SK-N-MC (cell line): ENCODE measurements at regions not wholly inside any gene's neighbourhood (a gene's known extent, or its start where the extent isn't known, plus 50 kb on each side); places are given as distances from the start of the nearest gene placed in this dataset.
"Not testable (repeated sequence)": the region's sequence is repeated elsewhere in the genome, so short reads cannot be mapped to it uniquely, and the experiment has no call there.

ENCODE experiments used
- DNase-seq: peaks from one replicate; pipeline ENCODE4 v3.0.0-alpha.2; 2011; ENCODE audit warnings: low read depth, low spot score
- H3K27ac ChIP-seq: fragments of 200-600 bp; sonication (generic); 2 replicates; pipeline ENCODE4 v1.5.1; 2016; ENCODE audit warnings: mixed run types
- H3K36me3 ChIP-seq: fragments of 200-600 bp; sonication (generic); 2 replicates; pipeline ENCODE4 v1.6.1; 2017; ENCODE audit warnings: antibody characterized with exemption, low read length, mixed read lengths; ENCODE audit not compliant: insufficient read depth
- H3K4me3 ChIP-seq: fragments of 200-600 bp; sonication (generic); 2 replicates; pipeline ENCODE4 v1.5.1; 2016
- H3K9ac ChIP-seq: fragments of 200-600 bp; sonication (generic); 2 replicates; pipeline ENCODE4 v1.8.0; 2017; ENCODE audit warnings: mixed run types, mixed read lengths; ENCODE audit not compliant: insufficient read length
- H3K9me3 ChIP-seq: fragments of 200-600 bp; sonication (generic); 2 replicates; pipeline ENCODE4 v1.6.1; 2017; ENCODE audit warnings: low read depth, mild to moderate bottlenecking, antibody characterized with exemption, low read length, moderate library complexity, mixed read lengths
- EZH2 ChIP-seq: fragments of 200-600 bp; sonication (generic); IDR thresholded peaks from one replicate; pipeline ENCODE4 v1.6.1; 2017; ENCODE audit warnings: antibody characterized with exemption
- FOXP2 ChIP-seq: optimal IDR thresholded peaks from 2 replicates; pipeline ENCODE3; 2011; ENCODE audit warnings: mild to moderate bottlenecking, moderate library complexity; ENCODE audit not compliant: insufficient read depth; ENCODE audit errors: extremely low read length, control extremely low read depth
- POLR2AphosphoS5 ChIP-seq: IDR thresholded peaks from 2 replicates; pipeline ENCODE4 v1.6.1; 2012; ENCODE audit warnings: mild to moderate bottlenecking, low read depth, low read length, borderline replicate concordance

DNA sequence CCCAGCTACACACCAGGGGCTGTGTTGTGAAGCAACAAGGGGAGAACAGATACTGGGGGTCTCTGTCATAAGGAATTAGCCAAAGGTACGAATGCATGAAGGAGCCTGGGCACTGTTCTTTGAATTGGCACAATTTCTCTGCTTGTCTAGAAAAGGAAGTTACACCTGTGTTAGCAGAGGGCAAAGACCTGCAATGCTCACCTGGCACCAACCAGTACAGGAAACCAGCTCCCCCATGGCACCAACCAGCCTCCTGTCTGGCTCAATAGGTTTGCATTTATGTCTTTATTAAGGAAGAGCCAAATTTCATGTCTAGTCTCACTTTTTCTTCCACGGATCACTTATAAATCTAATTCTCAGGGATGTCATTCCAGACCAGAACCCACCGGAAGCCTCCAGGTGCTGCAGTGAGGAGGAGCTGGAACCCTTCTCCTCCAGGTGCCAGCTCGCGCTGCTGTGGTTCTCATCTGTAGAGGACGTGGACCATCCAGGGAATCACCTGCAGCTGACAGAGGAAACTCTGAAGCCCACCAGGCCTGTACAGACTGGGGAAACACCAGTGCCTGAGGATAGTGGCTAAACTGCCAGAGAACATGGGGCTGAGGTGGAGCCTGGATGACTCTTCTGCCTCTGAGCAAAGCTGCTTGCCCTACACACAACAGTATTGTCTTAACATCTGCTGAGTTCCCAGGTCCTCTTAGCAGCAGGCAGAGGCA lies 113.4 kb upstream of the TRIM2 start:
- no peak for TF ChIP-seq FOXP2
- TF ChIP-seq POLR2AphosphoS5, result no peak
- no peak for TF ChIP-seq EZH2
- H3K9ac ChIP-seq, result no peak overlapping the region
- H3K27ac ChIP-seq, result no peak overlapping the region
- no peaks in the 10 kb centered on the region for H3K9me3 ChIP-seq
- H3K4me3 ChIP-seq, result no peak overlapping the region
- no peaks in the 10 kb centered on the region for H3K36me3 ChIP-seq
- DNase-seq, result no peak

DNA sequence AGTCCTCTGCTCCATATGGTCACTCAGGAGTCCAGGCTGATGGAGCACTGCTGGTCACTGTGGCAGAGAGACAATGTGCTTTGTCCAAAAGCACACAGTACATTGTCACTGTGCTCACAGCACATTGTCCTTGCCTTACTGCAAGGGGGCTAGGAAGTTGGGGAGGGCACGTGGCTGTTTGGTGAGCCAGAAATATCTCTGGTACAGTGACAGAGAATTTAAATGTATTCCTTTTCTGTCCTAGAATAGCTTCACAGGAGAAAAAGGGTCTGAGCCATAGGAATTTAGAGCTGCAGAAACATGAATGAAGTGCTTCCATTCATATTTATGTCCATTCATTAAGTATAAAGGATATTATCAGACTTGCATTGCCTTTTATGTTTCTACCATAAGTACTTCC lies 110.8 kb upstream of the TRIM2 start:
- TF ChIP-seq EZH2 (no peak), FOXP2 (no peak), POLR2AphosphoS5 (no peak)

DNA sequence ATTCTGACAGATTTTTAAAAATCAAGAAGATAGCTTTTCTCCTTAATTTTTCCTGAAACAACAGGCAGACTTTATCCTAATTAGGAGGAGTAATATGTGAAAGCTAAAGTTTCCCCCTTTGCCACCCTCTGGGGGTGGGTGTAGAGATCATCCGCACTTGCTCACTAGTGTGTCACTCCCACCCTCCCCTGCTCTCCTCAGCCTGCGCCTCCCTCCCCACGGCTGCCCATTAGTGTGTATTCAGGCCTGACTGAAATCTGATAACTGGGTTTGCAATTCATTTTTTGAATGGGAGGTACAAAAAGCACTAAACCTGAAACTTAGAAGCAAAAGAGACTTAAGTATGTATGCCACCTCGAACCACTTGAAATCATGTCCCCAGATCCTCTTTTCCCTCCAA lies 110.4 kb upstream of the TRIM2 start:
- no peak for TF ChIP-seq POLR2AphosphoS5
- TF ChIP-seq FOXP2, result no peak
- TF ChIP-seq EZH2, result no peak
- Histone ChIP-seq H3K9me3 (no peaks in the 10 kb centered on the region), H3K27ac (no peak overlapping the region), H3K4me3 (no peak overlapping the region), H3K9ac (no peak overlapping the region), H3K36me3 (no peaks in the 10 kb centered on the region)
- no peak for DNase-seq

More for the DNA sequence above, 110.8 kb upstream of the TRIM2 start:
- Histone ChIP-seq H3K27ac (no peak overlapping the region), H3K4me3 (no peak overlapping the region), H3K36me3 (no peaks in the 10 kb centered on the region), H3K9ac (no peak overlapping the region), H3K9me3 (no peaks in the 10 kb centered on the region)
- no peak for DNase-seq

DNA sequence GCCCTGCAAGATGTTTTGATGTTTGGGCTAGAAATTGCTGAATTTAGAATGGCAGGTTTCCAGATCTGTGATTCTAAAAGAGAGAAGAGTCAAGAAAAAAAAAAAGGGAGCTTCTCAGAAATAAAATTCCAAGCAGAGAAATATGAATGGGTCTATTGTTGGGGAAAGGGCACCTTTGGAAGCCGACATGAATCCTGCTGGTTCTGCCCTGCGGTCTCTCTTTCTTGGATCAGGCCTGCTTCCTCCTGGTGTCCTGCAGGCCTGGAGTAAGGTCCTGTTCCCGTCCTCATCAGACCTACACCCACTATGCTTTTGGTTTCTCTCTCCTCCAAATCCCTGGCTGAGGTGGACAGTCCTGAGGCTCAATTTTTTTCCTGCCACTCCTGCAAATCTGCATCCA lies 109.8 kb upstream of the TRIM2 start:
- Histone ChIP-seq H3K36me3 (no peaks in the 10 kb centered on the region), H3K27ac (no peak overlapping the region), H3K9ac (no peak overlapping the region), H3K4me3 (no peak overlapping the region), H3K9me3 (no peaks in the 10 kb centered on the region)
- TF ChIP-seq EZH2, result no peak
- no peak for TF ChIP-seq POLR2AphosphoS5
- no peak for TF ChIP-seq FOXP2
- DNase-seq, result no peak

DNA sequence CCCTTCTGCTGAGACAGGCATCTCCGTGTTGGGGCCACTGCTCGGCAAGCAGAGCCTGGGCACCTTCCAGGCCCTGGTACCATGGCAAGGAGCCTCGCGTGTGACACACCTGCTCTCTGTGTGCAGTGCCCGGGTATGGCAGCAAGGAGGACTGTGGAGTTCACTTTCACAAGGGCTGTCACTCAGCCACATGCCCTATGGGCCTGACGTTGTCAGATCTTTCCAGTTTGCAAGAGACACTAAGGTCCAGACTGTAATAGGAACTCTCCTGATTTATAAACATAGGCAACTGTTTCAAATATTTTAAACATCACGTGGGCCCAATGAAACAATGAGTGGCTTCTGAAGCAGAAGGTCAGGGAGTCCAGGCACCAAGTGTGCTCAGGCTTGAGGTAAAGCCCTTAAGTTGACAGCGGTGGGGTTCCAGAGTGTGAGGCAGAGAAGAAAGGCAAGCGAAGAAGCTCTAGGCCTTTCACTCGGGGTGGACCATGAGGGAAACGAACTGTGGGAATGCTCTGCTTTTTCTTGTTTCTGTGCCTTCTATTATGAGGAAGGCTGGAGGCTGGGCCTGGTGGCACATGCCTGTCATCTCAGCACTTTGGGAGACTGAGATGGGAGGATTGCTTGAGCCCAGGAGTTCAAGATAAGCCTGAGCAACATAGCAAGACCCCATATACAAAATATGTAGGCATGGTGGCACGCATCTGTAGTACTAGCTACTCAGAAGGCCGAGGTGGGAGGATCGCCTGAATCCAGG lies 108.6 kb upstream of the TRIM2 start:
- no peak overlapping the region for H3K4me3 ChIP-seq
- DNase-seq, result no peak
- H3K9me3 ChIP-seq, result no peaks in the 10 kb centered on the region
- TF ChIP-seq FOXP2 (no peak), POLR2AphosphoS5 (no peak)
- no peaks in the 10 kb centered on the region for H3K36me3 ChIP-seq
- no peak overlapping the region for H3K9ac ChIP-seq
- no peak overlapping the region for H3K27ac ChIP-seq

DNA sequence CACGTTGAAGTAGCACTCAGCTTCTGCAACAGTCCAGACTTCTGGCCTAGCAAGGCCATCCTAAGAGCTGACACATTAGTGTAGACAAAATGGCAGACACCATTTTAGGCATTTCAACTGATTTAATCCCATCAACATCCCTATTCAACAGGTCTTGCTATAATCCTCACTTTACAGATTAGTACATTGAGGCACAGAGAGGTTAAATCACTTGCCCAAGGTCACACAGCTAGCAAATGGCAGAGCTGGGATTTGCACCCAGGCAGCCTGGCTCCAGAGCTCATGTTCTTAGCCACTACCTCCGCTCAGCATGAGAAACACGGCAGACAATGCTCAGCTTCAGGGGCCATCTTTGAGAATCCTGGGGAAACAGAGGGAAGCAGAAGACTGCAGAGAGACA lies 107.9 kb upstream of the TRIM2 start:
- Histone ChIP-seq H3K4me3 (no peak overlapping the region), H3K27ac (no peak overlapping the region), H3K9me3 (no peaks in the 10 kb centered on the region), H3K9ac (no peak overlapping the region), H3K36me3 (no peaks in the 10 kb centered on the region)
- TF ChIP-seq EZH2 (no peak), FOXP2 (no peak), POLR2AphosphoS5 (no peak)
- no peak for DNase-seq

DNA sequence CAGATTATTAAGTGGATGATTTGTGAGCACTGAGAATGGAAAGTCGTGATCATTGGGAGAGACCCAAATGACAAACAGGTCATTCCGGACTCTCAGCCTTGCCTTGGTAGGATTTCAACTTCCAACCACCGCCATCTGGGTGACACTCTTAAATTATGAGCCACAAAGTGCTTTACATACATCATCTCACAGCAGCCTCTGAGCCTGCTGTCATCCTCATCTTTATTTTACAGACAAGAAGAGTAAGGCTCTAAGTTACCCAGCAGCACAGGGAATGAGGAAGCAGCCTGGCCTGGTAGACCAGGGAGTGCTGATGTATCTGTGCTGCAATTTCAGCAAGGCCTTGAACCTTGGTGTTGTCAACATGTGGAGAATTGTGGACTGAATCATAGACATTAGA lies 105.8 kb upstream of the TRIM2 start:
- H3K4me3 ChIP-seq, result no peak overlapping the region
- no peaks in the 10 kb centered on the region for H3K36me3 ChIP-seq
- H3K27ac ChIP-seq, result no peak overlapping the region
- H3K9ac ChIP-seq, result no peak overlapping the region
- H3K9me3 ChIP-seq, result no peaks in the 10 kb centered on the region
- no peak for TF ChIP-seq FOXP2
- no peak for TF ChIP-seq POLR2AphosphoS5
- TF ChIP-seq EZH2, result no peak
- no peak for DNase-seq

DNA sequence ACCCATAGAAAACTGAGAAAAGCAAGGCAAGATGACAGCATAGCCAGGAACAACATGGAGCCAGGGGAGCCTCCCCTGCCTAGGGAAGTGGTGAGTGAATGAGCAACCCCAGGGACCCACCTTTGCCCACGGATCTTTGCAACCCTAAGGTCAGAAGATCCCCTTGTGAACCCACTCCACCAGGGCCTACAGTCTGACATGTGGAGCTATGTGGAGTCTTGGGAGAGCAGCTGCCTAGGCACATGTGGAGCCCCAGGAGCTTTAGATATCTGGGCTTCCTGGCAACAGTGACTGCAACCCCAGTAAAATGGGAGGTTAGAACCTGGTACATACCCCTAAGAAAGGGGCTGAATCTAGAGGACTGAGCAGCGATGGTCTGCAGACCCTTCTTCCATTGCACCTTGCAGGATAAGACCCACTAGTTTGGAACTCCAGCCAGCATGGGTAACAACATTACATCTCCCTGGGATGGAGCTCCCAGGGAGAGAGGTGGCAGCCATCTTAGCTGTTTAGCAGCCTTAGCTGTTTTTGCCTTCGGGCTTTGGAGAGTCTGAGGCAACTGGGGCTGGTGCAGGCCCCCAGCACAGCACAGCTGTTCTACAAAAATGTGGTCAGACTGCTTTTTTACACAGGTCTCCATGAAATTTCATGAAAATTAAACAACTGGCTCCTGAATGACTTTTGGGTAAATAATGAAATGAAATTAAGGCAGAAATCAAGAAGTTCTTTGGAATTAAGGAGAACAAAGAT lies 104.7 kb upstream of the TRIM2 start:
- H3K9ac ChIP-seq, result no peak overlapping the region
- no peaks in the 10 kb centered on the region for H3K9me3 ChIP-seq
- no peak for DNase-seq
- no peak overlapping the region for H3K27ac ChIP-seq
- no peak for TF ChIP-seq FOXP2
- no peak for TF ChIP-seq POLR2AphosphoS5
- TF ChIP-seq EZH2, result no peak
- no peaks in the 10 kb centered on the region for H3K36me3 ChIP-seq
- no peak overlapping the region for H3K4me3 ChIP-seq

DNA sequence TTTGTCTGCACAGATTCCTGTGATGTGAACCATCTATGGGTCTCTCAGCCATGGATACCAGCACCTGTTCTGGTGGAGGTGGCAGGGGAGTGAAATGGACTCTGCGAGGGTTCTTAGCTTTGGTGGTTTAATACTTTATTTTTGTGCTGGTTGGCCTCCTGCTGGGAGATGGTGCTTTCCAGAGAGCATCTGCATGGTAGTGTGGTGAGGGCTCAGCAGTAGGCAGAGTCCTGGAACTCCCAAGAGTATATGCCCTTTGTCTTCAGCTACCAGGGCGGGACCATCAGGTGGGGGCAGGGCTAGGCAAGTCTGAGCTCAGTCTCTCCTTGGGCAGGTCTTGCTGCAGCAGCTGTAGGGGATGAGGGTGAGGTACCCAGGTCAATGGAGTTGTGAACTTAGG lies 97.5 kb upstream of the TRIM2 start:
- not testable (repeated sequence) for H3K9me3 ChIP-seq, H3K4me3 ChIP-seq

More for the DNA sequence above, 97.5 kb upstream of the TRIM2 start:
- H3K9ac ChIP-seq, H3K36me3 ChIP-seq, H3K27ac ChIP-seq, DNase-seq: not testable (repeated sequence)
